ENCODE measurements at regions not wholly inside any gene's neighbourhood (a gene's known extent, or its start where the extent isn't known, plus 50 kb on each side); places are given as distances from the start of the nearest gene placed in this dataset.

GRCh38 chr7:118028226-118028625 lies 155.0 kb upstream of the CTTNBP2 start:
- DNase-seq, result no peak

DNA sequence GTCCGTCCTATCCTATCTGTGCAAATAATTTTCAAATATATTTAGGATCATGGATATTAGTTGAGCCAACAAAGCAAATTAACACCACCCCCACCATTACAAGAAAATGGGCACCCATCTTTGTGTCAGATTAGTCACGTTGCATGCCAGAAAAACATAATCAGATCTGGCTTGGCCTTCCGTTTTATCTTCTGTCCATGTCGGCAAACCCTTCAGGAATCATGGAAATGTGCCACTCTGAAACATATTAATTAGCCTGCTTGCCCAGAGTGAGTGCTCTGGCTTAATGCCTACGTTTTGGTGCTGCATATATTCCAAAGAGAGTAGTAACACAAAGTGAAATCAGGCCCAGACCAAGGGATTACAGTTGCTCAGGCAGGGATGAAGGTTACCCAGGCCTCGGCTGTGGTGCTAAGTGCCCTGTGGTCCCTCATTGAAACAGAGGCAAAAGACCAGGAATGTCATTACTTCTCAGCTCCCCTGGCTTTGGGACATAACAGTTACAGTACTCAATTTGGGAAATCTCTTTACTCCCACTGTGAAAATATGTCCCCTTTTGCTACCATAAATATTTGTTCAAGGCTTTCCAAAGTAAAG lies 154.0 kb upstream of the LSM8 start:
- peak; percentile 66 for DNase-seq

DNA sequence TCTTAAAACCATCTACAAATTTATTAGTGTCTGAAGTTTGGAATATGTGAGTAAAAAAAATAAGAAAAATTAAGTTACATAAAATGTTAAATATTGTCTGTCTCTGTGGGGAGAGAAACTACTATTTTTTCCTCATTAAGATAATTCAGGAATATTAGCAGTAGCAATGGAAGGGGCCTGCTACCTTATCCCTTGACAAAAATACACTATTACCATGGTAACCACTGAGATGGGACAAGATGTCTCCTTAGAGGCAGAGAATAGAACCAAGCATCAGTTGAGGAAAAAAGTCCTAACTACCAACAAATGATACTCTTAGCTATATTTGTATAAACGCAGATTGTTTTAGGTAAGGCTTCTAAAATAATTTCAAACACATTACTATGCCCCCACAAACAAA lies 150.7 kb upstream of the LSM8 start:
- DNase-seq, result no peak

DNA sequence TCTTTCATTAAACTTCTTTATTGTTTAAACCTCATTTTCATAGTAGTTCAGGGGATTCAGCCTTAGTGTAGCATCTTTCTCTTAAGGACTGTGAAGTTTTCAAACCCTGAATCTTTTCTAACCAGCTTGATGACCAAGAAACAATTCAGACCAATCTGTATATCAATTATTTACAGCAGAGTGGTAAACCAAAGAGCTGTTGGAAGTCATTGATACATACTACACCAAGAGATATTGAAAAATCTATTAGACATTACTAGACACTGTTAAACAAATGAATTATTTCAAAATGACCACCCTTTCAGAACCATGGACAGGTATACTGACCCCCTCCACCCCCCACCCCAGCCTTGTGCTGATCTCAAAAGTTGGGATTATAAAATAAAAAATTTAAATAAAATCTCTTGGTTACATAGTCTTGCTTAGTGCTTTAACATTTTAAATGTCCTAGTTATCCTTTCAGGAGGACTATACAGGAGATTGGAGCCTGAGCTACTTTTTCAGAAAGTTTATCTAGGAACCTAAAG lies 143.9 kb upstream of the LSM8 start:
- DNase-seq, result no peak

DNA sequence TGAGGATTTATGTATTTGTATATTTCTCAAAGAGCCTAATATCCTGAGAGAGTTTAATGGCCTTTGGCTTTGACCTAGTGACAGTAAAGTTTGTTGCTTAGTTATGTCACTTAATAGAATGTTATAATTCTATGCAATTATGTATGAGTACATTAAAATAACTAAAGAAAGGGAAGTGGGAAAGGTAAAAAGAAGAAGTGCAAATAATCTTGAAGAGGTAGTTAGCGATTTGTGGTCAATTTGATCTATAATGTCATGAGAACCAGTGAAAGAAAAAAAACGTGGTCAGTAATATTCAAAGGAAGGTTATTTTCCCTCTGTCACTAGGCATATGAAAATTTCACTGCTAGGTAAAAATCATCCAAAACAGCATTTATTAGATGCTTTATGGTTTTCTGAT lies 143.4 kb upstream of the LSM8 start:
- no peak for DNase-seq

GRCh38 chr7:118041251-118041878 lies 142.6 kb upstream of the LSM8 start:
- no peak for DNase-seq

DNA sequence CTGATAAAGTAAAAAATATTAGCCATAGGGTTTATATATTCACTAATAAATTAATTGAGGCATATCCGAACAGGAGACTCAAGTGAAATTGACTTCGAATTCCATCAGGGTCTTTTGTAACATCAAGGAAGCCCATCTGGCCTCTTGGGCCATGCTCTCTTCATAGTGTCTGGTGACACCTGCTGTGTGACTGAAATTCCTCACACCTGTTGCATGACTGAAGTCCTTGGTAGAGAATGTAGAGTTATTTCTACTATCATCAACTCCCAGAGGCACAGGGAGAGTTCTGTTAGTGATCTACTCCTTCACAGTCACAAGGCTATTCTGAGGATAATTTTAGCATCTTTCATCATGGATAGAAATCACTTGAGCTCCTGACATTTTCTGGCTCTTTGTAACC lies 138.3 kb upstream of the LSM8 start:
- DNase-seq, result no peak

GRCh38 chr7:118046086-118046485 lies 137.9 kb upstream of the LSM8 start:
- DNase-seq, result no peak

GRCh38 chr7:118046801-118047200 lies 137.2 kb upstream of the LSM8 start:
- no peak for DNase-seq

DNA sequence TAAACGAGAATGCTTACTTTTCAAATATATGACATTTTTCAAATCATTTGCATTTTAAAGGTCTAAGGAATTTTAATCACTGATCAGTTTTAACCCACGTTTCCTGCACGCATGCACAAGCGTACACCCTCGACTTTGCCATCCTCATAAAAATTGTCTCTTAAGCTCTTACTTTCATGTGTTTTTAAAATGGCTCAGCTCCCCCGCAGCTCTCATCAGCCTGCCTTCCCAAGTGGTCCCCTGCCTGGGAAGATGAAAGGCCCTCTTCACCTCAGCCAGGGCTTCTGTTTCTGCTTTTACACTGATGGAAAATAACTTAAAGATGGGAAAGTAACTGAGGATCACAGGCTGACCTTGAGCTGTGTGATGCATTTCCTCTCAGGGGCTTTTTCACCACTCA lies 131.6 kb upstream of the LSM8 start:
- DNase-seq, result no peak

- DNase-seq, result peak; percentile 56
Measured at GRCh38 chr7:118053353-118053752, 130.6 kb upstream of the LSM8 start.

DNA sequence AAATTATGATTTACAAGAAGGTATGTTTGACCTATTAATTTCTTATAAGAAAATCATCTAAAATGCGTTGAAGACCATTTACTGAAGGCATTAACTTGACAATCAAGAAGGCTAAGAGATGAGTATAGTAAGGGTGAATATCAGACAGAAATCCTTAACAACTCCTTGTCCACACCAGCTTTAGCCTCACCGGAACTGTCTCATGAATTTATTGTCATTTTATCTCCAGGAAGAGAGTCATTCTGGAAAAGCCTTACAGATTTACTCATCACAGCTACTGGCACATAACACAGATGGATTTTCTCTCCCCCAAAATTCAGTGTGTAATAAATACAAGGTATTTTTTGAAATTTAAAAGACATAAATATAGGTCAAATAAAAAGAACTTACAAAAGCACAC lies 129.4 kb upstream of the LSM8 start:
- no peak for DNase-seq

DNA sequence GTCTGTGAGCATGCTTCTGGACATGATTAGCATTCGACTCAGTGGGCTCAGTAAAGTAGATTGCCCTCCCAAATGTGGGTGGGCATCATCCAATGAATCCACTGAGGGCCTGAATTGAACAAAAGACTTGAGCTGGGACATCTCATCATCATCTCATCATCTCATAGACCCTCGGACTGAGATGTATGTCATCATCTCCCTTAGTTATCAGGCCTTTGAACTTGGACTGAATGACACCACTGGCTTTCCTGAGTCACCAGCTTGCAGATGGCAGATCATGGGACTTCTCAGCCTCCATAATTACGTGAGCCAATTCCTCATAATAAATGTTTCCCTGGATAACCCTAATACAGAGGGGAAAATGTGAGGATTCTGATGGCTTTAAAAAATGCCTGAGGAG lies 128.3 kb upstream of the LSM8 start:
- DNase-seq, result no peak

DNA sequence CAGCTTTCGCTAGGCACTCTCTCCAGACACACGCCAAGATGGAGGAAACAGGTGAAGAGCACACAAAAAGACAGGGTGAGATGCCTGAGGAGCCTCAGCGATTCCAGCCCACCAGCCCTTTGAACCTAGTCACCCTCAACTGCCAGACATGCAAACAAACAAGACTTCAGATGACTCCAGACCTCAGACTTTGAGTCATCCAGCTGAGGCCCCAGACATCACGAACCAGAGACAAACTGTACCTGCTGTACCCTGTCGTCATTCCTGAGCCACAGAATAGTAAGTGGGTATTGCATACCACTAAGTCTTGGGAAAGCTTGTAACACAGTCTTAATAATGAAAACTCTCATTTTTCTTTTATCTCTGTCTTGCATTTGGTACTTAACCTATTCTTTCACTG lies 126.6 kb upstream of the LSM8 start:
- no peak for DNase-seq

- DNase-seq, result no peak
Measured at GRCh38 chr7:118059209-118059608, 124.8 kb upstream of the LSM8 start.

DNA sequence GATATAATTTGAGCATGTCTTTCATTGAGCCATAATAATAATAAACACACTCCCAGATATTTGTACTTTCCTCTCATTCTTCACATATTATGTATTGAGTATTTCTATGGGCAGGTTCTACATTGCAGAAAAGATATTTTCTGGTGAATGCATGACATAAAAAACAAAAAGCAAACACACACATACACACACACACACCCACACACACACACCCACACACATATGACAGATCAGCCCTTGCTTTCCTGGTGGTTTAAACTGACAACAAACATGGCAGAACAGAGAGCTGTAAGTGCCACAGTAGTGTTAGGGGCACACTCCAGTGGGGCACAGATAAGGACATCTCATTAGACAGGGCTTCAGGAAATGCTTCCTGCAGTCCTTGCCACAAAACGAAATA lies 123.3 kb upstream of the LSM8 start:
- no peak for DNase-seq

DNA sequence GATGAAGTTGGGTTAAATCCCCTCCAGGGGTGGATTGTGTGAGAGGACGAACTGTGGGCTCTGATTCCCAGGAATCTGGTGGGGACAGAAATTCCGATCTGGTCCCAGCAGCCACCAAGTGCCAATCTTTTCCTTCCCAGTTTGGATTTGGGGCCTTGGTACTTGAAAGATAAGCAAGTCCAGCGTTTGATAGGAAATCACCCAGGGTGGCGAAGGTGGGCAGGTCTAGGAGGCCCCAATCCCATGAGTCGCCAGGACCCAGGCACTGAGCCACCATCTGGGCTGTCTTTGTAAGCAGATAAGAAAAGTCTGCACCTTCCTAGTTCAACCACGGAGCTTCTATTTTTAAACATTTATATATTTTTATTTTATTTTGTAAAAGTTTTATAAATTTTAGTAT lies 122.6 kb upstream of the LSM8 start:
- DNase-seq, result no peak

DNA sequence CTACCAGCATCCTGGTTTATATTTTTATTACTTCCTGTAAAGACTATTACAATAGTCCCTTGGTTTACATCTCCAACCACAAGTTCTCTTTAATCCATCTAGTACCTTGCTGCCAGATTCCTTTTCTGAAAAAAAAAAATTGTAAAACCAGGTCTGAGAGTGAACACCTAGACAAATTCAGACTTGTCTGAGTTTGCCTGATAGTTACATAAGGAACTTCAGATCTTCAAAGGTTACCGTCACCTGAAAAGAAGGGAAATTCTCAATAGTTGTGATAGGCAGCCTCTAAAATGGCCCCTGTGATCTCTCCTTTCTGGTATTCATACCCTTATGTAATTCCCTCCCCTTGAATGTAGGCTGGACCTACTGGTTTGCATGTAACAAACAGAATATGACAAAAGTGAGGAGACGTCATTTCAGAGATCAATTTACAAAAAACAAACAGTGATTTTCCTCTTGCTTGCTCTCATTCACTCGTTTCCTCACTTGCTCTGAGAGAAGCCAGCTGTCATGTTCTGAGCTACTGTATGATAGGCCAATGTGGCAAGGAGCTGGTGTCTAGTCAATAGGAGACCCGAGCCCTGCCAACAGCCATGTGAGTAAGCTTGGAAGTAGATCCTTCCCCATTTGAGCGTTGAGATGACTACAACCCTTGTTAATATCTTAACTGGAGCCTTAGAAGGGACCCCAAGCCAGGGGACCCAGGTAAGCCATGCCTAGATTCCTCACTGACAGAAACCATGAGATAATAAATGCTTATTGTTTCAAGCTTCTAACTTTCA lies 110.9 kb upstream of the LSM8 start:
- no peak for DNase-seq

- no peak for DNase-seq
Measured at GRCh38 chr7:118075936-118076335, 108.0 kb upstream of the LSM8 start.

- no peak for DNase-seq
Measured at GRCh38 chr7:118076564-118076963, 107.4 kb upstream of the LSM8 start.

GRCh38 chr7:118078015-118078414 lies 105.9 kb upstream of the LSM8 start:
- DNase-seq, result no peak

DNA sequence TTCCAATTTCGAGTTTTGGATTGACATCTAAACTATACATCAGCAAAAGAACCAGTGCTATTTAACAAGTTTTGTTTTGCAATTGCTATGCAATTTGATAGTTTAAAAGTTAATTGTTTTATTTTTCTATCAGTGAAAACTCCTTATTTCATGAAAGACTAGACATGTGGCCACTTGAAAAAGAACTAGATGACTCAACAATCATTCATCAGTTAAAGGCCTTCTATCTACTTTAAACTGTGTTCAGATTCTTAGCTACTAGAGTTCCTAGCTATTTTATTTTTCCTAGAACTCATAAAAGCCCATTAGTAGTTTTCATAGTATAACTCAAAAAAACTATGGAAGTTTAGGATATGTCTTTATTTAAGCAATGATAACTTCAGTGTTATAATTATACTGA lies 104.6 kb upstream of the LSM8 start:
- no peak for DNase-seq

DNA sequence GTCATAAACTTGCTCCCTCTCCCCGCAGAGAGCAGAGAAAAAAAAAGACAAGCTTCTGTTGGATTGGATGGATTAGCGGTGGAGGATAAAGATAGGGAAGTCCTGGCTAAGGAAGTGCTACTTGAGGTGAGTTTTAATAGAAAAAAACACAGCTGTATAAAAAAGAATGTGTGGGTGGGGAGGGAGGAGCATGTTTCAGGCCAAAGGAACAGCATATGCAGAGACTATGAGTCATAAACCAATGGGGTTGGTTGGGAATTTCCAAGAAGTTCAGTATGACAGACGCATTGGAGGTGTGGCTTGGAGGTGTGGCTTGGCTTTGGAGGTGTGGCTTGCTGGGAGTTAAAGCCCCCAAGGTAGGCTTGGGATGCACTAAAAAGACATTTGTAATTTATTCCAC lies 103.0 kb upstream of the LSM8 start:
- no peak for DNase-seq

- DNase-seq, result no peak
Measured at GRCh38 chr7:118082506-118082905, 101.5 kb upstream of the LSM8 start.

Data from NCI-H748 treated with DMSO at 0.1 percent for 48 hours (cell line).